AG04450 (cell line): ENCODE measurements at regions not wholly inside any gene's neighbourhood (a gene's known extent, or its start where the extent isn't known, plus 50 kb on each side); places are given as distances from the start of the nearest gene placed in this dataset.

Source experiments
- CTCF ChIA-PET: fragments of 300-600, 350-600 bp; formaldehyde crosslinking; extraction: SDS; loops from one replicate; lab custom pipeline; 2022; ENCODE audit warnings: antibody characterized with exemption, inconsistent platforms; lab: Charles Lee
- POLR2A ChIA-PET: fragments of 350-600 bp; formaldehyde crosslinking; extraction: SDS; loops from one replicate; lab custom pipeline; 2021; ENCODE audit warnings: antibody characterized with exemption, inconsistent platforms; lab: Yijun Ruan, JAX
- DNase-seq: peaks from one replicate; pipeline ENCODE4 v3.0.0-alpha.2; 2011; ENCODE audit warnings: low read depth, low spot score
- H3K27ac ChIP-seq: one replicate; pipeline ENCODE4 v1.5.1; 2012; ENCODE audit warnings: low read depth, low read length, control low read depth
- H3K27me3 ChIP-seq: one replicate; pipeline ENCODE4 v1.6.0; 2012; ENCODE audit warnings: low read length; ENCODE audit not compliant: control insufficient read depth, insufficient read depth
- H3K4me3 ChIP-seq: 2 replicates; pipeline ENCODE4 v1.5.1; 2011; ENCODE audit warnings: mild to moderate bottlenecking, low read depth, low read length, control low read depth
- H3K9me3 ChIP-seq: 2 replicates; pipeline ENCODE4 v1.5.1; 2012; ENCODE audit warnings: low read length; ENCODE audit not compliant: control insufficient read depth, insufficient read depth
- TF ChIP-seq, protein P1 (sequence below): IDR thresholded peaks from 2 replicates; pipeline ENCODE4 v1.5.1; 2011; ENCODE audit warnings: low read depth, low read length, control low read depth, inconsistent platforms

GRCh38 chr15:47917881-47918280 is 200.6 kb downstream of the SEMA6D start:
- H3K9me3 ChIP-seq = no peaks in the 10 kb centered on the region
- no peak overlapping the region for H3K4me3 ChIP-seq
- ChIA-PET CTCF (interaction anchor here (0.6 kb wide), 1 partner anchor 137 kb away, joined by 3 read pairs; no protein-coding TSS in a partner anchor), POLR2A (no interaction called here)
- TF ChIP-seq, protein P1, sequence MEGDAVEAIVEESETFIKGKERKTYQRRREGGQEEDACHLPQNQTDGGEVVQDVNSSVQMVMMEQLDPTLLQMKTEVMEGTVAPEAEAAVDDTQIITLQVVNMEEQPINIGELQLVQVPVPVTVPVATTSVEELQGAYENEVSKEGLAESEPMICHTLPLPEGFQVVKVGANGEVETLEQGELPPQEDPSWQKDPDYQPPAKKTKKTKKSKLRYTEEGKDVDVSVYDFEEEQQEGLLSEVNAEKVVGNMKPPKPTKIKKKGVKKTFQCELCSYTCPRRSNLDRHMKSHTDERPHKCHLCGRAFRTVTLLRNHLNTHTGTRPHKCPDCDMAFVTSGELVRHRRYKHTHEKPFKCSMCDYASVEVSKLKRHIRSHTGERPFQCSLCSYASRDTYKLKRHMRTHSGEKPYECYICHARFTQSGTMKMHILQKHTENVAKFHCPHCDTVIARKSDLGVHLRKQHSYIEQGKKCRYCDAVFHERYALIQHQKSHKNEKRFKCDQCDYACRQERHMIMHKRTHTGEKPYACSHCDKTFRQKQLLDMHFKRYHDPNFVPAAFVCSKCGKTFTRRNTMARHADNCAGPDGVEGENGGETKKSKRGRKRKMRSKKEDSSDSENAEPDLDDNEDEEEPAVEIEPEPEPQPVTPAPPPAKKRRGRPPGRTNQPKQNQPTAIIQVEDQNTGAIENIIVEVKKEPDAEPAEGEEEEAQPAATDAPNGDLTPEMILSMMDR = no peak
- DNase-seq = no peak
- no peaks in the 10 kb centered on the region for H3K27me3 ChIP-seq
- no peak overlapping the region for H3K27ac ChIP-seq

DNA sequence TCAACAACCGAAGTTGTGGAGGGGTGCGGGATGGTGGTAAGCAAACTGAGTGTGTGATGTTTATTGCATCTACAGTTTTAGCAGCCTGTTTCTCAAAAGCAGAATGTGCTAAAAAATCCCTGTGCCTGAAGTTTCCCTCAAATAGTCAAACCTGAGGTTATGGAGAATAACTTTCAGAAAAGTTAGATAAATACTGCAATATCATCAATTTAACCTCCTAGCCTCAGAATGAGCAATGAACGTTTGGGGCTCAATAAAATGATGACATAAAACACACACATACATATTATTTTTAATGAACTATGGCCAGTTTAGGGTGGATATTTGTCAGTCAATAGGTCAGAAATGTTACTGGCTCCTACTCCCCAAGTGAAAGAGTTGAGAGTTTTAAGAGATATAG is 201.6 kb downstream of the SEMA6D start:
- Histone ChIP-seq H3K4me3 (no peak overlapping the region), H3K27ac (no peak overlapping the region), H3K9me3 (no peaks in the 10 kb centered on the region), H3K27me3 (no peaks in the 10 kb centered on the region)
- TF ChIP-seq, protein P1 = no peak
- POLR2A ChIA-PET = no interaction called here
- no peak for DNase-seq
- CTCF ChIA-PET = no interaction called here

- Histone ChIP-seq H3K27ac (no peak overlapping the region), H3K27me3 (no peaks in the 10 kb centered on the region), H3K4me3 (no peak overlapping the region), H3K9me3 (no peaks in the 10 kb centered on the region)
- DNase-seq = no peak
- ChIA-PET CTCF (no interaction called here), POLR2A (no interaction called here)
- TF ChIP-seq, protein P1 = no peak
These were observed 196.4 kb upstream of the SLC24A5 start for GRCh38 chr15:47924381-47924780.

GRCh38 chr15:47929138-47929803 is 191.5 kb upstream of the SLC24A5 start:
- TF ChIP-seq, protein P1 = no peak
- no peak for DNase-seq
- Histone ChIP-seq H3K27ac (no peak overlapping the region), H3K9me3 (no peaks in the 10 kb centered on the region), H3K27me3 (no peaks in the 10 kb centered on the region), H3K4me3 (no peak overlapping the region)
- CTCF ChIA-PET = no interaction called here
- POLR2A ChIA-PET = no interaction called here

GRCh38 chr15:47932261-47932660 is 188.5 kb upstream of the SLC24A5 start:
- POLR2A ChIA-PET = no interaction called here
- Histone ChIP-seq H3K9me3 (no peaks in the 10 kb centered on the region), H3K27ac (no peak overlapping the region), H3K27me3 (no peaks in the 10 kb centered on the region), H3K4me3 (no peak overlapping the region)
- TF ChIP-seq, protein P1 = no peak
- no peak for DNase-seq
- CTCF ChIA-PET = no interaction called here
